GM23338 (cell line): ENCODE measurements at regions not wholly inside any gene's neighbourhood (a gene's known extent, or its start where the extent isn't known, plus 50 kb on each side); places are given as distances from the start of the nearest gene placed in this dataset.

Experiments
- ATAC-seq: fragments of 200-7000 bp; cut with Tn5 transposase; 3 replicates; pipeline ENCODE4 v1.9.1; 2020
- DNase-seq: peaks from one replicate; pipeline ENCODE4 v3.0.0-alpha.2; 2015; ENCODE audit warnings: low spot score
- H2AFZ ChIP-seq: fragments of 200-600 bp; sonication (generic); 2 replicates; pipeline ENCODE4 v1.8.0; 2016; ENCODE audit warnings: antibody characterized with exemption, mild to moderate bottlenecking, moderate library complexity
- H3F3A ChIP-seq: fragments of 200-600 bp; sonication (generic); replicated peaks from 2 replicates; pipeline ENCODE4 v1.8.0; 2017; ENCODE audit warnings: antibody characterized with exemption, mixed run types, low read depth
- H3K27ac ChIP-seq: fragments of 200-600 bp; sonication (generic); 2 replicates; pipeline ENCODE4 v1.6.1; 2016; ENCODE audit warnings: low read depth
- H3K27me3 ChIP-seq: fragments of 200-600 bp; sonication (generic); 2 replicates; pipeline ENCODE4 v1.8.0; 2016; ENCODE audit warnings: mild to moderate bottlenecking, mixed run types, moderate library complexity; ENCODE audit not compliant: insufficient read depth
- H3K36me3 ChIP-seq: fragments of 200-600 bp; sonication (generic); 2 replicates; pipeline ENCODE4 v1.8.0; 2016; ENCODE audit warnings: mild to moderate bottlenecking; ENCODE audit not compliant: insufficient read depth
- H3K4me1 ChIP-seq: fragments of 200-600 bp; sonication (generic); 2 replicates; pipeline ENCODE4 v1.8.0; 2016; ENCODE audit warnings: mild to moderate bottlenecking, moderate library complexity; ENCODE audit not compliant: insufficient read depth
- H3K4me2 ChIP-seq: fragments of 200-600 bp; sonication (generic); 2 replicates; pipeline ENCODE4 v1.7.1; 2017; ENCODE audit warnings: mixed run types
- H3K4me3 ChIP-seq: fragments of 200-600 bp; sonication (generic); 2 replicates; pipeline ENCODE4 v1.6.1; 2016; ENCODE audit warnings: mixed run types
- H3K79me2 ChIP-seq: fragments of 200-600 bp; sonication (generic); replicated peaks from 2 replicates; pipeline ENCODE4 v1.8.0; 2017; ENCODE audit warnings: mild to moderate bottlenecking; ENCODE audit not compliant: insufficient read depth
- H3K9me2 ChIP-seq: fragments of 200-600 bp; sonication (generic); 2 replicates; pipeline ENCODE4 v1.8.0; 2017; ENCODE audit not compliant: insufficient read depth
- H4K20me1 ChIP-seq: fragments of 200-600 bp; sonication (generic); replicated peaks from 2 replicates; pipeline ENCODE4 v1.8.0; 2017; ENCODE audit warnings: mild to moderate bottlenecking; ENCODE audit not compliant: insufficient read depth
- H3K27ac Mint-ChIP-seq: 2 replicates; pipeline ENCODE4 v1.8.0; 2020; ENCODE audit warnings: inconsistent platforms, mild to moderate bottlenecking, moderate library complexity, mixed read lengths
- H3K27me3 Mint-ChIP-seq: 3 replicates; pipeline ENCODE4 v1.8.0; 2022; ENCODE audit warnings: low read depth, mild to moderate bottlenecking, moderate library complexity, mixed read lengths, inconsistent platforms; ENCODE audit not compliant: insufficient read depth, poor library complexity
- H3K36me3 Mint-ChIP-seq: 3 replicates; pipeline ENCODE4 v1.8.0; 2021; ENCODE audit warnings: low read depth, mild to moderate bottlenecking, inconsistent platforms, moderate library complexity, mixed read lengths
- H3K4me1 Mint-ChIP-seq: 3 replicates; pipeline ENCODE4 v1.8.0; 2020; ENCODE audit warnings: mild to moderate bottlenecking, inconsistent platforms, mixed read lengths
- H3K4me3 Mint-ChIP-seq: 3 replicates; pipeline ENCODE4 v1.8.0; 2021; ENCODE audit warnings: moderate library complexity, mild to moderate bottlenecking, inconsistent platforms, mixed read lengths
- H3K9me3 Mint-ChIP-seq: 3 replicates; pipeline ENCODE4 v1.8.0; 2020; ENCODE audit warnings: moderate library complexity, mild to moderate bottlenecking, inconsistent platforms, mixed read lengths
- CTCF ChIP-seq, 2 experiments: fragments of 200-600 bp in 1 of 2; sonication (generic) in 1 of 2; conservative IDR thresholded peaks; 2 replicates each; pipeline versions ENCODE4 v1.5.1 to v1.6.1; 2016 to 2017; ENCODE audit warnings: antibody characterized with exemption in 2 of 2, low read depth in 2 of 2, mild to moderate bottlenecking in 2 of 2, moderate library complexity in 1 of 2
- EZH2phosphoT487 ChIP-seq: fragments of 200-600 bp; sonication (generic); IDR thresholded peaks from one replicate; pipeline ENCODE4 v1.8.1; 2018; ENCODE audit warnings: antibody characterized with exemption; ENCODE audit not compliant: unreplicated experiment
- POLR2AphosphoS5 ChIP-seq: IDR thresholded peaks from 2 replicates; pipeline ENCODE4 v1.6.1; 2016; ENCODE audit warnings: antibody characterized with exemption, low read depth
- STAT1 ChIP-seq: IDR thresholded peaks from one replicate; pipeline ENCODE4 v1.6.1; 2016; ENCODE audit warnings: antibody characterized with exemption; ENCODE audit not compliant: unreplicated experiment
- ZNF114 ChIP-seq: fragments of 250-450 bp; sonication (Bioruptor Pico); IDR thresholded peaks from 2 replicates; pipeline ENCODE4 v1.5.0; 2020; ENCODE audit warnings: mild to moderate bottlenecking, moderate library complexity

- H3K4me1 ChIP-seq, result no peaks in the 10 kb centered on the region
- Mint-ChIP-seq H3K9me3 (no peaks in the 10 kb centered on the region; the same call in 1 of the 3 replicates), H3K4me1 (peaks cover 4% of the 10 kb centered on the region; the same call in 2 of the 3 replicates), H3K36me3 (no peaks in the 10 kb centered on the region), H3K4me3 (no peak overlapping the region), H3K27ac (no peak overlapping the region; the same call in 1 of the 2 replicates), H3K27me3 (peaks cover 5% of the 10 kb centered on the region)
- no peaks in the 10 kb centered on the region for H4K20me1 ChIP-seq
- H2AFZ ChIP-seq, result peak overlapping the region; percentile 95; the same call in 1 of the 2 replicates
- no peaks in the 10 kb centered on the region for H3F3A ChIP-seq
- no peaks in the 10 kb centered on the region for H3K79me2 ChIP-seq
- peak; percentile 74 for ATAC-seq
- H3K4me3 ChIP-seq, result no peak overlapping the region
- H3K27ac ChIP-seq, result no peak overlapping the region
- no peaks in the 10 kb centered on the region for H3K36me3 ChIP-seq
- H3K9me2 ChIP-seq, result no peaks in the 10 kb centered on the region
- TF ChIP-seq CTCF (conservative IDR thresholded peaks at IDR 0.05; ENCODE audit: low read depth in 2 of 2) (peak; percentile 15 to 48; a peak in 3 of 4 replicates), EZH2phosphoT487 (no peak)
- H3K27me3 ChIP-seq, result no peaks in the 10 kb centered on the region
- peak; percentile 71 for DNase-seq
- no peak overlapping the region for H3K4me2 ChIP-seq
These were observed 63.1 kb upstream of the SORCS3 start for GRCh38 chr10:104577861-104578521.

- H3K79me2 ChIP-seq, result no peaks in the 10 kb centered on the region
- no peaks in the 10 kb centered on the region for H3K36me3 Mint-ChIP-seq
- no peak overlapping the region for H2AFZ ChIP-seq
- H3K27ac ChIP-seq, result no peak overlapping the region
- DNase-seq, result no peak
- ATAC-seq, result no peak
- no peak for TF ChIP-seq POLR2AphosphoS5
- no peak overlapping the region for H3K4me2 ChIP-seq
- H3K9me3 Mint-ChIP-seq, result no peaks in the 10 kb centered on the region; the same call in 1 of the 3 replicates
- no peak overlapping the region for H3K4me3 Mint-ChIP-seq
- no peaks in the 10 kb centered on the region for H3K9me2 ChIP-seq
- H3K4me1 Mint-ChIP-seq, result peaks cover 4% of the 10 kb centered on the region; the same call in 2 of the 3 replicates
- H3K36me3 ChIP-seq, result no peaks in the 10 kb centered on the region
- H3K4me1 ChIP-seq, result no peaks in the 10 kb centered on the region
- no peaks in the 10 kb centered on the region for H4K20me1 ChIP-seq
- H3F3A ChIP-seq, result no peaks in the 10 kb centered on the region
- H3K4me3 ChIP-seq, result no peak overlapping the region
- H3K27me3 Mint-ChIP-seq, result peaks cover 5% of the 10 kb centered on the region
- H3K27ac Mint-ChIP-seq, result no peak overlapping the region
- H3K27me3 ChIP-seq, result no peaks in the 10 kb centered on the region
These were observed 62.4 kb upstream of the SORCS3 start for GRCh38 chr10:104578671-104579070.

- Mint-ChIP-seq H3K4me3 (no peak overlapping the region), H3K27ac (no peak overlapping the region), H3K4me1 (peaks cover 4% of the 10 kb centered on the region; the same call in 2 of the 3 replicates), H3K9me3 (no peaks in the 10 kb centered on the region; the same call in 1 of the 3 replicates), H3K27me3 (peaks cover 5% of the 10 kb centered on the region), H3K36me3 (no peaks in the 10 kb centered on the region)
- Histone ChIP-seq H3K27me3 (no peaks in the 10 kb centered on the region), H3F3A (no peaks in the 10 kb centered on the region), H3K4me2 (no peak overlapping the region), H3K27ac (no peak overlapping the region), H2AFZ (no peak overlapping the region), H3K36me3 (no peaks in the 10 kb centered on the region), H3K4me1 (no peaks in the 10 kb centered on the region), H3K79me2 (no peaks in the 10 kb centered on the region), H3K9me2 (no peaks in the 10 kb centered on the region), H4K20me1 (no peaks in the 10 kb centered on the region), H3K4me3 (no peak overlapping the region)
- no peak for ATAC-seq
- DNase-seq, result no peak
- TF ChIP-seq STAT1, result no peak
- TF ChIP-seq ZNF114 (CRISPR knock-in tag), result no peak
- TF ChIP-seq CTCF (conservative IDR thresholded peaks at IDR 0.05; ENCODE audit: low read depth in 2 of 2), result no peak
These were observed 62.0 kb upstream of the SORCS3 start for GRCh38 chr10:104579136-104579535.
